DMS114 treated with DMSO at 0.1 percent for 48 hours (cell line): ENCODE measurements at regions not wholly inside any gene's neighbourhood (a gene's known extent, or its start where the extent isn't known, plus 50 kb on each side); places are given as distances from the start of the nearest gene placed in this dataset.

Source experiments
- DNase-seq: peaks from one replicate; lab custom pipeline; 2025; ENCODE audit not compliant: unreplicated experiment; lab: John Stamatoyannopoulos, UW

- no peak for DNase-seq
Measured at GRCh38 chr19:30648866-30649862, 277.0 kb downstream of the ZNF536 start.

GRCh38 chr19:30647891-30648720, 275.9 kb downstream of the ZNF536 start:
- DNase-seq: no peak

GRCh38 chr19:30646806-30647205, 274.6 kb downstream of the ZNF536 start:
- DNase-seq: no peak

GRCh38 chr19:30645946-30646577, 273.9 kb downstream of the ZNF536 start:
- DNase-seq: no peak

- no peak for DNase-seq
Measured at GRCh38 chr19:30640252-30640965, 268.2 kb downstream of the ZNF536 start.

- no peak for DNase-seq
Measured at GRCh38 chr19:30638889-30639288, 266.7 kb downstream of the ZNF536 start.

- no peak for DNase-seq
Measured at GRCh38 chr19:30637926-30638325, 265.7 kb downstream of the ZNF536 start.

GRCh38 chr19:30634996-30635975, 263.1 kb downstream of the ZNF536 start:
- DNase-seq: no peak

GRCh38 chr19:30634131-30634830, 262.1 kb downstream of the ZNF536 start:
- no peak for DNase-seq

- no peak for DNase-seq
Measured at GRCh38 chr19:30631033-30631370, 258.8 kb downstream of the ZNF536 start.

- DNase-seq: no peak
Measured at GRCh38 chr19:30630289-30631032, 258.3 kb downstream of the ZNF536 start.

- no peak for DNase-seq
Measured at GRCh38 chr19:30629086-30629485, 256.9 kb downstream of the ZNF536 start.

GRCh38 chr19:30626626-30626966, 254.4 kb downstream of the ZNF536 start:
- no peak for DNase-seq

- no peak for DNase-seq
Measured at GRCh38 chr19:30625947-30626625, 253.9 kb downstream of the ZNF536 start.

- no peak for DNase-seq
Measured at GRCh38 chr19:30622276-30622675, 250.1 kb downstream of the ZNF536 start.

GRCh38 chr19:30621326-30621920, 249.2 kb downstream of the ZNF536 start:
- no peak for DNase-seq

- no peak for DNase-seq
Measured at GRCh38 chr19:30620354-30620753, 248.2 kb downstream of the ZNF536 start.
